ENCODE measurements at regions not wholly inside any gene's neighbourhood (a gene's known extent, or its start where the extent isn't known, plus 50 kb on each side); places are given as distances from the start of the nearest gene placed in this dataset.

- no peak for TF ChIP-seq CTCF (IDR thresholded peaks at IDR 0.05; ENCODE audit: borderline replicate concordance, extremely low read depth, low read length, poor library complexity, severe bottlenecking)
- TF ChIP-seq EZH2 (IDR thresholded peaks at IDR 0.05; ENCODE audit: borderline replicate concordance, low read depth, low read length, severe bottlenecking), result no peak
These were observed 124.2 kb downstream of the METRNL start for GRCh38 chr17:83203472-83204221.

All from DND-41 (cell line).